ENCODE measurements at regions not wholly inside any gene's neighbourhood (a gene's known extent, or its start where the extent isn't known, plus 50 kb on each side); places are given as distances from the start of the nearest gene placed in this dataset.

DNA sequence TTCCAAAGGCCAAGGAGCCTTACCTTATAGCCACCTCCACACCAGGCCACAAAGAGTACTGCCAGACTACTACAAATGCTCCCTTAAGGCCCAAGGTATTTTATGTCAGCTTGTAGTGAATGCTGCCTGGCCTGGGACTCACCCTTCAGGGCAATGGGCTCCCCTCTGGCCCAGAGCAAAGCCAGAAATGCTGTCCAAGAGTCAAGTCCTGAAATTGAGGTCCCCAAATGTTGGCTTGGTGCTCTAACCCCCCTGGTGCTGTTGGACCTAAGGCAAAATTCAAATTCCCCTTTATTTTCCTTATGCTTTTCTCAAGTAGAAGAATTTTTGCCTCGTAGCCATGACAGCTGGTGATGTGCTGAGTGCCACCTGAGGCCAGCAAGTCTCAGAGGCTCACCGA is 1354.3 kb upstream of the DIAPH2 start:
- H3K4me3 ChIP-seq, result no peak overlapping the region
- H3K27ac ChIP-seq, result no peak overlapping the region
- no peaks in the 10 kb centered on the region for H3K9me3 ChIP-seq
- intact Hi-C loops (cut with DNase I), result no loop called here
- TF ChIP-seq CTCF (IDR thresholded peaks at IDR 0.05), result no peak
- H3K36me3 ChIP-seq, result no peaks in the 10 kb centered on the region
- H3K27me3 ChIP-seq, result no peaks in the 10 kb centered on the region
- no peak for DNase-seq (ENCODE audit: low spot score in 2 of 2)
- H3K4me1 ChIP-seq, result no peaks in the 10 kb centered on the region

DNA sequence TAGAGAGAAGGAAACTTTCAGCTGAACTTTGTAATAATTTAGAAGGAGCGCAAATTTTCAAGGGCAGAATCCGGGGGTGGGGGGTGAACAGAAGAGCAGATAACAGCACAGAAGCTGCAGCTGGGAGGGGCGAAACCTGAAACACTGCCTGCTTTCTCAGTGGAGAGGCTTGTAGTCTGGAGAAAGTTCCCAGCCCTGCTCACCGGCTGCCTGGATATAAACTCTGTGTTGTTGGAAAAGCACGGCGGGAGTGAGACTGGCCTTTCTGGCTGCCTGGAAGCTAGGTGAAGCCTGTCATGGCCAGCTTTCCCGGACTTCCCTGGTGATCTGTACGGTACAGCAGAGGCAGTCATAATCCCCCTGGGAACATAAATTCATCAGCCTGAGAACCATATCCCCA is 1352.1 kb upstream of the DIAPH2 start:
- Histone ChIP-seq H3K9me3 (no peaks in the 10 kb centered on the region), H3K4me1 (no peaks in the 10 kb centered on the region), H3K27me3 (no peaks in the 10 kb centered on the region), H3K4me3 (no peak overlapping the region), H3K27ac (no peak overlapping the region), H3K36me3 (no peaks in the 10 kb centered on the region)
- intact Hi-C loops (cut with DNase I), result no loop called here
- no peak for DNase-seq (ENCODE audit: low spot score in 2 of 2)
- TF ChIP-seq CTCF (IDR thresholded peaks at IDR 0.05), result no peak

GRCh38 chrX:95346856-95347255 is 1337.8 kb upstream of the DIAPH2 start:
- H3K27me3 ChIP-seq, result no peaks in the 10 kb centered on the region
- H3K9me3 ChIP-seq, result no peaks in the 10 kb centered on the region
- no peak for DNase-seq (ENCODE audit: low spot score in 2 of 2)
- H3K36me3 ChIP-seq, result no peaks in the 10 kb centered on the region
- intact Hi-C loops (cut with DNase I), result no loop called here
- peak in 1 of 3 experiments; percentile 22 for TF ChIP-seq CTCF (IDR thresholded peaks at IDR 0.05)
- no peak overlapping the region for H3K27ac ChIP-seq
- H3K4me3 ChIP-seq, result no peak overlapping the region
- no peaks in the 10 kb centered on the region for H3K4me1 ChIP-seq

DNA sequence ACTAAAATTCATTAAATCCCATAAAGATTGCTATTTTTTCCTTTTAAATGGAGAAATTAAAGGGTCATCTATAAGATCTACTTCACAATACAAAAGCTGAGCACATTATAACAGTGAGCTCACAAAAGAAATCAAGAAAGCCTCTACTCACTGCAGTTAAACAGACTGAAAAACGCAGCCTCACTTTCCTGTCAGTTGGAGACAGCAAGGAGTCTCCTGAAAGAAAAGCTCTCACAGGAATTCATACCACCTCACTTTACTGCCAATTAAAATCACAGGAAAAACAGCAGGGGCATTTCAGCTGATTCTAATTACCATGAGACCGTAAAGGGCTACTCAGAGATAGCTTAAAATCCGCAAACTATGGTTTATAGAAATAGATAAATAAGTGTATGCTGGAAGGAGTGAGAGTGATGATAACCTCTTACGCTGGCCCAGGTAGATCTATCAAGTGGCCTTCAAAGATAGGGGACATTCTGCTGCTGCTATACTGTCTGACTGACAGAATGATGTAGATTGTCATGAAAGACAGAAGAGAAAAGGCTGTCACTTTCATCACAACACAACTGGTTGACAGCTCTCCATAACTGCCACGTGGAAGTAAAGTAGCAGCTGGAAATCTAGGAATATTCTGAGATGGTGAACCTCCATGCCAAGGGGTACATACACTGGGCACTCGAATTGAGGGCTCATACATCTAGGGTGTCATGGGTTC is 1333.7 kb upstream of the DIAPH2 start:
- no peak for DNase-seq (ENCODE audit: low spot score in 2 of 2)
- Histone ChIP-seq H3K27ac (no peak overlapping the region), H3K36me3 (no peaks in the 10 kb centered on the region), H3K4me3 (no peak overlapping the region), H3K27me3 (no peaks in the 10 kb centered on the region), H3K9me3 (no peaks in the 10 kb centered on the region), H3K4me1 (no peaks in the 10 kb centered on the region)
- TF ChIP-seq CTCF (IDR thresholded peaks at IDR 0.05), result no peak
- intact Hi-C loops (cut with DNase I), result no loop called here

DNA sequence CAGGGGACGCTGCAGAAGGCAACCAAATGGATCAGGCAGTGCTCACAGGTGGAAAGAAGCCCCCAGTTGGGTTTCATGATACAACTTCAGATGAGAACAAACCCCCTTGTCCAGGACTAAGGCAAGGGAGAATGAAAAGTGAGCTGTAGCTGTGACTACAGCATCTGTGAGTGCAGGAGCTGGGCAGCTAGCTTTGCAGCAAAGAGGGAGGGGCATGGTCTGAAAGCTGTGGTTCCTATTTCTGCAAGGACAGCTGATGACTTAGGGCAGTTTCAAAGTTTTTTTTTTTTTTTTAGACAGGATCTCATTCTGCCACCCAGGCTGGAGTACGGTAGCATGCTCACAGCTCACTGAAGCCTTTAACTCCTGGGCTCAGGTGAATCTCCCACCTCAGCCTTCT is 1317.4 kb upstream of the DIAPH2 start:
- intact Hi-C loops (cut with DNase I), result no loop called here
- no peaks in the 10 kb centered on the region for H3K36me3 ChIP-seq
- no peak overlapping the region for H3K27ac ChIP-seq
- no peak for DNase-seq (ENCODE audit: low spot score in 2 of 2)
- H3K27me3 ChIP-seq, result no peaks in the 10 kb centered on the region
- no peak overlapping the region for H3K4me3 ChIP-seq
- no peak for TF ChIP-seq CTCF (IDR thresholded peaks at IDR 0.05)
- H3K9me3 ChIP-seq, result no peaks in the 10 kb centered on the region
- no peaks in the 10 kb centered on the region for H3K4me1 ChIP-seq

DNA sequence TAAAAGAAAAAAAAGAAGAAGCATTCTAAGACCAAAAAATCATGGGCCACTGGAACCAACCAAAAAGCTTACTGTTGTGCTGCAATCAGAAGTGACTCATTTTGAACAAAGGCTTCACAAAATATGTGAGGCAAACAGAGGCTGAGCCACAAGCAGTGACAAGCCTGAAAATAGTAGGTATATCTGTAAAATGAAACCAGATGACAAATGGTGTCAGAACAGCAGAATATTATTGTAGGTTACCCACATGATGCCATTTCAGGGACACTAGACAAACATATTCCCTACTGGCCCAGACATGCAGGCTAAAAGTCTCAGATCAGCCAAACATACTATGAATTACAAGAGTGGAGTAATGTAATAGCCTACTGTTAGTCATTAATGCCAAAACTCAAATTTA is 1301.8 kb upstream of the DIAPH2 start:
- Histone ChIP-seq H3K27ac (no peak overlapping the region), H3K27me3 (no peaks in the 10 kb centered on the region), H3K4me3 (no peak overlapping the region), H3K4me1 (no peaks in the 10 kb centered on the region), H3K9me3 (no peaks in the 10 kb centered on the region), H3K36me3 (no peaks in the 10 kb centered on the region)
- DNase-seq (ENCODE audit: low spot score in 2 of 2), result no peak
- TF ChIP-seq CTCF (IDR thresholded peaks at IDR 0.05), result no peak
- intact Hi-C loops (cut with DNase I), result no loop called here
